SU-DHL-6 (cell line): ENCODE measurements at regions not wholly inside any gene's neighbourhood (a gene's known extent, or its start where the extent isn't known, plus 50 kb on each side); places are given as distances from the start of the nearest gene placed in this dataset.

Experiments
- H2AFZ ChIP-seq: fragments of 200-600 bp; sonication (generic); 2 replicates; pipeline ENCODE4 v1.6.1; 2014; ENCODE audit warnings: low read depth, mild to moderate bottlenecking, moderate library complexity, mixed read lengths, antibody characterized with exemption, low read length; ENCODE audit not compliant: severe bottlenecking
- H3F3A ChIP-seq: fragments of 200-600 bp; shearing (Covaris generic); 2 replicates; pipeline ENCODE4 v1.6.0; 2016; ENCODE audit warnings: antibody characterized with exemption, mild to moderate bottlenecking; ENCODE audit not compliant: insufficient read depth
- H3K27ac ChIP-seq: fragments of 200-600 bp; sonication (generic); 2 replicates; pipeline ENCODE4 v1.5.1; 2016; ENCODE audit warnings: low read depth, mild to moderate bottlenecking, low read length, moderate library complexity, mixed read lengths
- H3K27me3 ChIP-seq: fragments of 200-600 bp; sonication (generic), shearing (Covaris generic); 2 replicates; pipeline ENCODE4 v1.6.0; 2014; ENCODE audit warnings: mild to moderate bottlenecking, low read length
- H3K36me3 ChIP-seq: fragments of 200-600 bp; sonication (generic); 2 replicates; pipeline ENCODE4 v1.6.1; 2014; ENCODE audit warnings: mild to moderate bottlenecking, low read length, mixed read lengths
- H3K4me2 ChIP-seq: fragments of 300-600, 200-600 bp; shearing (Covaris generic), sonication (generic); 2 replicates; pipeline ENCODE4 v1.6.0; 2014; ENCODE audit warnings: low read length, low read depth, mild to moderate bottlenecking; ENCODE audit not compliant: poor library complexity, severe bottlenecking
- H3K4me3 ChIP-seq: fragments of 200-600 bp; sonication (generic); 2 replicates; pipeline ENCODE4 v1.5.1; 2014; ENCODE audit warnings: antibody characterized with exemption, low read length, mild to moderate bottlenecking, mixed read lengths; ENCODE audit not compliant: insufficient read depth, poor library complexity, severe bottlenecking
- H3K79me2 ChIP-seq: fragments of 200-600 bp; sonication (generic); 2 replicates; pipeline ENCODE4 v1.6.1; 2014; ENCODE audit warnings: mild to moderate bottlenecking, low read length, moderate library complexity; ENCODE audit not compliant: insufficient read depth
- H3K9ac ChIP-seq: fragments of 200-600 bp; sonication (generic); 2 replicates; pipeline ENCODE4 v1.7.0; 2014; ENCODE audit warnings: mild to moderate bottlenecking, low read length
- H3K9me2 ChIP-seq: fragments of 200-600 bp; sonication (generic); replicated peaks from 2 replicates; pipeline ENCODE4 v1.6.1; 2014; ENCODE audit warnings: low read length; ENCODE audit not compliant: insufficient read depth
- H3K9me3 ChIP-seq: fragments of 200-600 bp; sonication (generic); 2 replicates; pipeline ENCODE4 v1.6.1; 2014; ENCODE audit warnings: low read length, mixed read lengths; ENCODE audit not compliant: insufficient read depth
- H4K20me1 ChIP-seq: fragments of 200-600 bp; sonication (generic); 2 replicates; pipeline ENCODE4 v1.6.1; 2014; ENCODE audit warnings: low read depth, mild to moderate bottlenecking, antibody characterized with exemption, low read length, moderate library complexity, mixed read lengths
- EZH2phosphoT487 ChIP-seq: fragments of 200-600 bp; sonication (generic), shearing (Covaris generic); conservative IDR thresholded peaks from 2 replicates; pipeline ENCODE4 v1.6.1; 2018; ENCODE audit warnings: mild to moderate bottlenecking, antibody characterized with exemption, low read length, moderate library complexity, mixed read lengths
- TF ChIP-seq, protein P1 (sequence below): fragments of 200-600 bp; sonication (generic); IDR thresholded peaks from one replicate; pipeline ENCODE4 v1.5.1; 2017; ENCODE audit warnings: antibody characterized with exemption, mild to moderate bottlenecking, low read length, moderate library complexity; ENCODE audit not compliant: insufficient read depth, poor library complexity, severe bottlenecking

DNA sequence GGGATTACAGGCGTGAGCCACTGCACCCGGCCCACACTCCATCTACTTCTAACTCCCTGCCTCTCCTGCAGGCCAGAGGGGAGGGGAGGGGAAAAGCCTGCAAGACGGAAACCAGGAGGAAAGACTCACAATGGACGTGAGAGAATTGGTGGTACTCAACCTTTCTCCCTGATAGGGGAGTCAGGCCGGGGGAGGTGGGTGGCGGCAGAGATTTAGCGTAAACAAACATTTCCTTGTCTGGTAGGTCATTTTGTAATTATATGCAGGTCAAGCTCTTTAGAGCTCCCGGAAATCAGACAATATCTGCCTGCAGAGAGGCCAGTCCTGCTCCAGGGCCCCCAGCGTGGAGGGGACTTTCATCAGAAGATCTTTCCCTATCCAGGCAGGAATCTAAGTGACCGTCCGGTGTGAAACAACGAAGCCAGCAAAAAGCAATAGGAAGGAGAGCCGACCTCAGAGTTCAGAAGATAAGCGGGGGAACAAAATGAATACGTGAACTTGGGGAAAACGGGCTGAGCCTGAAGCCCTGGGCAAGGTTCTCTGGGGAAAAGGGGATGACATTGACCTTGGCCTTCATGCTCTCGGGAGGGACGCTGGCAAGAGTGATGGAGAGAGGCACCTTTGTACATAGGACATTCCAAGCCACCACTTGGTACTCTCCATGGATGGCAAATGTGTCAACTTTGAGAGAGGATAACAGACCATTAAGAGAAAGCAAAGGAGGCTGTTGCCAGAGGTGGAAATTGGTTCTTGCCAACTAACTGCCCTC lies 62.3 kb downstream of the SPRING1 start:
- Histone ChIP-seq H3K9me3 (no peaks in the 10 kb centered on the region), H3F3A (peaks cover 14% of the 10 kb centered on the region; the same call in 1 of the 2 replicates), H3K4me3 (no peak overlapping the region), H2AFZ (no peak overlapping the region), H3K36me3 (no peaks in the 10 kb centered on the region), H3K9me2 (no peaks in the 10 kb centered on the region), H3K79me2 (no peaks in the 10 kb centered on the region), H4K20me1 (no peaks in the 10 kb centered on the region), H3K27ac (peak overlapping the region; percentile 64), H3K4me2 (no peak overlapping the region), H3K9ac (no peak overlapping the region), H3K27me3 (no peaks in the 10 kb centered on the region)
- TF ChIP-seq, protein P1, sequence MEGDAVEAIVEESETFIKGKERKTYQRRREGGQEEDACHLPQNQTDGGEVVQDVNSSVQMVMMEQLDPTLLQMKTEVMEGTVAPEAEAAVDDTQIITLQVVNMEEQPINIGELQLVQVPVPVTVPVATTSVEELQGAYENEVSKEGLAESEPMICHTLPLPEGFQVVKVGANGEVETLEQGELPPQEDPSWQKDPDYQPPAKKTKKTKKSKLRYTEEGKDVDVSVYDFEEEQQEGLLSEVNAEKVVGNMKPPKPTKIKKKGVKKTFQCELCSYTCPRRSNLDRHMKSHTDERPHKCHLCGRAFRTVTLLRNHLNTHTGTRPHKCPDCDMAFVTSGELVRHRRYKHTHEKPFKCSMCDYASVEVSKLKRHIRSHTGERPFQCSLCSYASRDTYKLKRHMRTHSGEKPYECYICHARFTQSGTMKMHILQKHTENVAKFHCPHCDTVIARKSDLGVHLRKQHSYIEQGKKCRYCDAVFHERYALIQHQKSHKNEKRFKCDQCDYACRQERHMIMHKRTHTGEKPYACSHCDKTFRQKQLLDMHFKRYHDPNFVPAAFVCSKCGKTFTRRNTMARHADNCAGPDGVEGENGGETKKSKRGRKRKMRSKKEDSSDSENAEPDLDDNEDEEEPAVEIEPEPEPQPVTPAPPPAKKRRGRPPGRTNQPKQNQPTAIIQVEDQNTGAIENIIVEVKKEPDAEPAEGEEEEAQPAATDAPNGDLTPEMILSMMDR, result no peak
- no peak for TF ChIP-seq EZH2phosphoT487

DNA sequence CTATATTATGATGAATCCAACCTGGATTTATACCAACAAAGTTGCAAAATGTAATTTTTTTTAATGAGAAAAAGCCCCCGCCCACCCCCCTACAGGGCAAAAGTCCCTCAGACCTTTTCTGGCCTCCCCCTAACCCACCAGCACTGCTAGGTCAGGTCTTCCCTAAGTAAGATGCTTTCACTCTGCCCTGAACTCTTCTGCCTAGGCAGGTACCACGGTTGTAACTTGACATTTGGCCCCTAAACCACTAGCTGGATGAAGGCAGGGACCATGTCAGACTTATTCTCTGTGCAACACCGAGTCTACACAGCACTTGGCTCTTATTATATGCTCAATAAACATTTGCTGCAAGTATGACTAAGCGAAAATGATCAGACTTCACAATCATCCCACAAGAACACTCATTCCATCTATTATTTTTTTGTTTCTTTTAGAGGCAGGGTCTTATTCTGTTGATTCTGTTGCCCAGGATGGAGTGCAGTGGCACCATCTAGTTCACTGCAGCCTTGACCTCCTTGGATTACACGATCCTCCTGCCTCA lies 63.2 kb downstream of the SPRING1 start:
- no peaks in the 10 kb centered on the region for H3K27me3 ChIP-seq
- H3F3A ChIP-seq, result peaks cover 14% of the 10 kb centered on the region; the same call in 1 of the 2 replicates
- no peaks in the 10 kb centered on the region for H3K9me2 ChIP-seq
- no peaks in the 10 kb centered on the region for H3K79me2 ChIP-seq
- H3K27ac ChIP-seq, result peak overlapping the region; percentile 64
- TF ChIP-seq EZH2phosphoT487, result no peak
- TF ChIP-seq, protein P1, result no peak
- H2AFZ ChIP-seq, result no peak overlapping the region
- H3K9me3 ChIP-seq, result no peaks in the 10 kb centered on the region
- H3K4me3 ChIP-seq, result no peak overlapping the region
- H3K36me3 ChIP-seq, result no peaks in the 10 kb centered on the region
- no peaks in the 10 kb centered on the region for H4K20me1 ChIP-seq
- H3K9ac ChIP-seq, result no peak overlapping the region
- no peak overlapping the region for H3K4me2 ChIP-seq

DNA sequence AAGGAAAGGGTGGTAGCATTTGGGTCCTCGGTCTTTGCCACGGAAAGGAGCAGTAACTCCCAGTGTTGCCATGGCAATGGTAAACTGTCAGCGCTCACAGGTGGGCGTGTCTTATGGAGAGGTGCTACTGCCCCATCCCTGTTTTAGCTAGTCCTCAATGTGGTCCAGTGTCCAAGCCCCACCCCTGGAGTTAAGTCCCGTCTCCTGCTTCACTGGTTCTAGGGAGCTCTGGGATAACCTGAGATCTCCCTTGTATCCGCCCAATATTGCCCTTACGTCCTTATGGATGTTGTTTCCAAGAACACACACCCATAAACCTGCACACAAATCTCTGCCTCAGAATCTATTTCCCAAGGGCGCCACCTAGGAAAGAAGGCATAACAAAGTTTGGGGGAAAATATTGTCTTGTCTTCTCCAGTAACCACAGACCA lies 64.2 kb downstream of the SPRING1 start:
- Histone ChIP-seq H3K9ac (no peak overlapping the region), H3K4me2 (peak overlapping the region; percentile 46)

More for the DNA sequence above, 64.2 kb downstream of the SPRING1 start:
- Histone ChIP-seq H3F3A (peaks cover 14% of the 10 kb centered on the region; the same call in 1 of the 2 replicates), H3K27me3 (no peaks in the 10 kb centered on the region), H3K36me3 (no peaks in the 10 kb centered on the region), H3K9me2 (no peaks in the 10 kb centered on the region), H3K4me3 (no peak overlapping the region), H4K20me1 (no peaks in the 10 kb centered on the region), H2AFZ (no peak overlapping the region), H3K79me2 (no peaks in the 10 kb centered on the region), H3K27ac (peak overlapping the region; percentile 64), H3K9me3 (no peaks in the 10 kb centered on the region)
- TF ChIP-seq, protein P1, result peak; percentile 11
- TF ChIP-seq EZH2phosphoT487, result no peak
